ENCODE measurements at regions not wholly inside any gene's neighbourhood (a gene's known extent, or its start where the extent isn't known, plus 50 kb on each side); places are given as distances from the start of the nearest gene placed in this dataset.

DNA sequence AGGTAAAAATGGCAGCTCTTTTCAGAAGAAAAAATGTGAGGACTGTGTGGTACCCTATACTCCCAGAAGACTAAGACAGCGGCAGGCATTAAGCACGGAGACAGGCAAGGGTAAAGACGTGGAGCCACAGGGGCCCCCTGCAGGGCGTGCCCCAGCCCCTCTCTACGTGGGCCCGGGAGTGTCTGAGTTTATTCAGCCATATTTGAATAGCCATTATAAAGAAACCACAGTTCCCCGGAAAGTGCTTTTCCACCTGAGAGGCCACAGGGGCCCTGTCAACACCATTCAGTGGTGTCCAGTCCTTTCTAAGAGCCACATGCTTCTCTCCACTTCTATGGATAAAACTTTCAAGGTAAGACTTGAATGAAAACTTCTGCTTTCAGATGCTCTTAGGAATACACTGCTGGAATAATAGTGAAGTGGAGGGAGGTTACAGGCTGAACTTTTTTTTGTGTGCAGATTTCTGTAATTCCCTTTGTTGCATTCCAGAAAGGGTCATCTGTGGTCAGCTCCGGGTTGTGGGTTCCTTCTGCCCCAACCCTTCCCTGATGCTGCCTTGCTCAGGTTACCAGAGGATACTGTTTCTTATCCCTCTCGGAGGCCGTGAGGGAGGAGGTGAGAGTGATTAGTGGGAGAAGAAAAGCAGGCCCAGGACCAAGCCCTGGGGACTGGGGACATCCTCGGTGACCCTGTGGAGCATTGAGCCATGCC lies 58.4 kb downstream of the SLC25A47 start:
- DNase-seq, result no peak

DNA sequence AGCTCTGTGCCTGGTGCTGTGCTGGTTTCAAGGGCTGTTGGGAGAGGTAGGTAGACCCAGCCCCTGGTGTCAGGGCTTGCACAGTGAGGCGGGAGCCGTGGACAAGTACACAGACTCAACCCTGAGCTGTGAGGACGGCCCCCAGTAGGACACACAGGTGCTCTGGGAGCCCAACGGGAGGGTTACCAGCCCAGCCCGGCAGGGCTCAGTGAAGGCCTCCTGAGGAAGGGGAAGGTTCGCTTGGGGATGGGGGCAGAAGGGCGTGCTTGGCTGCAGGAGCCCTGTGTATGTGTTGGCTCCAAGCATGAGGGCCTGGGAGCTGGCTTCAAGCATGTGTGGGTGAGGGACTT lies 58.9 kb downstream of the SLC25A47 start:
- no peak for DNase-seq

DNA sequence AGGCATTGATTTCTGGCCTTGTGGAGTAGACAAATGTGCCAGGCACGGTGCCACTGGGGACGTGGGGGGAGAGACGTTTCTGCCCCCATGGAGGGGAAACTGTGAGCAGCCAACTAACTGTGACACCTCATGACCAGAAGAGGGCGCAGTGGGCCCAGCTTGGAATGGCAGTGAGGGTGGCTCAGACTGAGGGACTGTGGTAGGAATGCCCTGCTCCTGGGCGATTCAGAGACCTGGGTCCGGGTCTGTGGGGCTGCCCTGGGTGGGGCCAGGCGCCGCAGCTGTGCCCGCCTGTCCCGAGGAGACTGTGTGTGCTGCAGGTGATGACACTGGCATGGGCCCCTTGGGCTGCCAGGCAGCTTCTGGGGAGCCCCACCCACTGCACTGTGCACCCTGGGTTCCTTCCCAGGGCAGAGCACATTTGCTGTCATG lies 60.6 kb downstream of the SLC25A47 start:
- DNase-seq, result peak; percentile 82

DNA sequence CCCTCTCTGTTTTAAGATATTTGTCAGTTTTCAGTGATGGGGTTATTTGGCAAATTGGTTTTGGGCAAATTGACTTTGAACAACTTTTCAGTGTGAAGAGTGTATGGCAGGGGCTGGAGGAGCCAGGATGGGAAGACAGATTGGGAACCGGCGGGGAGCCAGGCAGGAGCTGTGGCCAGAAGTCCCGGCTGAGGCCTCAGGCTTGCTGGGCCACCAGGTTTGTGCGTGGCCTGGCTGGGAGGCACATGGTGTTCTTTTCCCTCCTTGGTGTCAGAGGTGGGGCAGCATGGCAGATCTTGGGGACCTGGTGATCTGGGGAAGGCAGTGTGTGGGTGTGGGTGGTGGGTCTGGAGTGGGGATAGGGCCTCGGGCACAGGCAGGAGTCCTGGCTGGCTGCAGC lies 61.1 kb downstream of the SLC25A47 start:
- no peak for DNase-seq

DNA sequence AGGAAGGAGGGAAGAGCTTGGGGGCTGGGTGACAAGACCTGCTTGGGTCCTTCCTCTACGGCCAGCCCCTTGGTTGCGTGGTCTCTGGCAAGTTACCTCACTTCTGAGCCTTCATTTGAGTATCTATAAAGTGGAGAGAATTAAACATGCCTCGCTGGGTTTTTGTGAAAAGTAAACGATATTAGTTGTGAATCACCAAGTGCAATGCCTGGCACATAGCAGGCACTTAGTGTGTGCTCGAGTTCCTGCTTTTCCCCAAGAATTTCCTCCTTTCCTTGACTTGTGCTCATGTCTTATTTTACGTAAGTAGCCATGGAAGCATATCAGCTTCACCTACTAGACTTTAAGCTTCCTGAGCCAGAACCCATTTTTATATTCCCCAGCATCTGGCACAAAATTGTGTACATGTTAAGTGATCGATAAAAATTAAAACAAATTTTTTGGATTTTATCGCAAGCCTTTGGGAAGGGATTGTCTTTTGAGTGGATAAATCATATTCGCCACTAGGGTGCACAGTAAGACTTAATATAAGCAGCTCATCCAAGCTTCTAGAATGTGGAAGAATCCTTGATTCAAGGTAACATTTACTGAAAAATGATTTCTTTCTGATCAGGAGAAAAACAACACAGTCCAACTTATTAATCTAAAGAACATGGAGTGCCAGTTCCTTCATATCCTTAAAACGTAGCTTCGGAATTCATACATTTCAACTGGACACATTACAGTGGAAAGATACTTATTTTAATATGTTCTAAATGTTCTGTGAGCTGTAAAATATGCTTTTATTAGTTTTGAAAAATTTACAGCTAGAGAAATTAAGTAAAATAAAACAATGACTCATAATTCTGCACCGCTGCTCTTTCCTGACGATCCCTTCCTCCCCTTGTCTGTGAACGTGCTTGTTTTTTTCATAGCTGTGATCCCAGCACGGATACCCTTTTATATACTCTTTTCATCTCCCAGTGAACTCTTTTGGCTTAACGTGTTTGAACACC lies 62.0 kb downstream of the SLC25A47 start:
- DNase-seq, result no peak

DNA sequence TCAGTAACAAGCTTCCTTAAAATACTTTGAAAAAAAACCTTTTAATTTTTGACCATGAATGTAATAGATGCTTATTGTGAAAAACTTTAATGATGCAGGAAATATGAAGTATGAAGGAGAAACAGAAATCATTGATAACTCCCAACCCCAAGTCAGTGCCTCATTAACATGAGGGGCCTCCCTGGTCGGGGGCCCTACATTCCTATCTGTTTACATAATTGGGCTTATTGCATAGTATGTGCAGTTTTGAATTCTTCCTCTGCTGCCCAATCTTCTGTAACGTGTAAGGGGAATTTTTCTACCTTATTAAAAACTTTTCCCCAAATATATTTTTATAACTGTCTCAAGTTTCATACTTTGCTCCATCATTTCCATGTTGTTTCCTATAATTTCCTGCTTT lies 63.0 kb downstream of the SLC25A47 start:
- DNase-seq, result no peak

DNA sequence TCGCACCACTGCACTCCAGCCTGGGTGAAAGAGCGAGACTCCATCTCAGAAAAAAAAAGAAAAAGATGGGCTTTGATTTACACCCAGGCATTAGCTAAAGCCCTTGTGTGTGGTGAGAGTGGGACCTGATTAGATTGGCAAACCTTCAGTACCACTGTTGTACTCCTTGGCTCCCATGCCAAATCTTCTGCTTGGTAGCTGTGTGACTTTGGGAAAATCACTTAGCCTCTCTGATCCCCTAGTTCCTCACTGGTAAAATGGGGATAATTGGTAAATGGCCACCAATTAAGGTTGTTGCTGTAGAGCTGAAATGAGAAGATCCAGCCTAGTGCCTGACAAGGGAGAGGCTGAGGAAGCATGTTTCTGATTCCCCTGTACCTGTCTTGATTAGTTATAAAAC lies 63.7 kb downstream of the SLC25A47 start:
- no peak for DNase-seq

DNA sequence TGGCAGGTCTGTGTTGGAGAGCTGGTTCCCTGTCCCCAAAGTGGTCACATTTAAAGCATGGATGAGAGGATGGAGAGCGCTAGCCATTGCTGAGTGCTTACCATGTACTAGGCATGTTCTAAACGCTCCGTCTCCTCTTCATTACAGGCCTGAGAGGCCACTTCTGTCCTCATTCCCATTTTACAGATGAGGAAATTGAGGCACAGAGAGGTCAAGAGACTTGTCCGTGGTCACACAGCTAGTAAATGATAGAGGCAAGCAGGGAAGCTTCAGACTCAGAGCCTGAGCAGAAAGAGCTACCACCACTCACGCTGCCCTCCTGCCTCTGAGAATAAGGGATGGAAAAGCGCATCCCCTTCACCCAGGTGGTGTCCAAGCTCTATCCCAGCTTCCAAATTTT lies 64.3 kb downstream of the SLC25A47 start:
- DNase-seq, result no peak

DNA sequence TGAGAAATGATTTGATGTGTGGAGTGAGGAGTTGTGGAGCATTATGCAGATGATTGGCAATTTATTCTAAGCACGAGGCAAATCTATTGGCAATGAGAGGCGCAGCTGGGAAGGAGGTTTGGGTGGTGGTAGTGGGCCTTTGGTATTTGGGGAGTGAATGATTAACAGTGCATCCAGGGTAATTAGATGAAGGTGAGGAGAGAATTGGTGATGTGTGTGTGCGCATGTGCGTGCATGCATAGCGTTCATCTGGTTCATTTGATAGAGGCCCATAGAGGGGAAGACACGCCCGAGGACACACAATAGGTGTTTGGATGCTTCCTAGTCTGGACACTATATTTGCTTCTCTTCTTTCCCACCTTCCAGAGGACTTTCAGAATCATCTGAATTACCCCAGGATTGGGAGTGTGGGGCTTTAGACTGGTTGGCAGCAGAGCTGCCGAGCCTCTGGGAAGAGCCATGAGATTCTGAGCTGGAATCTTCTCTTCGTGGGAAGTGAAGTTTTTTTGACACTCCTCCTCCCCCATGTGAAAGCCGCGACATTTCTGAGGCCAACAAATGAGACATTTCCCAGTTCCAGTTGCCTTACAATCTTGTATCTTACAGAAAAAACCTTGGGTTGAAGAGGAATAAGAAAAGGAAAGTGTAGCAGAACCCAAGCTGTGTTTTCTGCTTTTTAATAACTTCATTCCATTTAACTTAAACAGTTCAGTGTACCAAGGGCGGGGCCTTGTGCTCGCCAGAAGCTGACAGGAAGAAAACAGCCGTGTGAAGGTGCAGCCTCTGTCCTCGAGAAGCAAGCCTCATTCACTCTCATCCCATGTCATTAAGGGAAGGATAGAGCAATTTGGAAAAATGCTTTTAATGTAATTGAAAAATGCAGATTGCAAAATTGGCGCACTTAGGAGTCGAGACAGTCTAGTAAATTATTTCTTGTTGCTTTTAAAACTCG lies 65.2 kb downstream of the SLC25A47 start:
- DNase-seq, result no peak

DNA sequence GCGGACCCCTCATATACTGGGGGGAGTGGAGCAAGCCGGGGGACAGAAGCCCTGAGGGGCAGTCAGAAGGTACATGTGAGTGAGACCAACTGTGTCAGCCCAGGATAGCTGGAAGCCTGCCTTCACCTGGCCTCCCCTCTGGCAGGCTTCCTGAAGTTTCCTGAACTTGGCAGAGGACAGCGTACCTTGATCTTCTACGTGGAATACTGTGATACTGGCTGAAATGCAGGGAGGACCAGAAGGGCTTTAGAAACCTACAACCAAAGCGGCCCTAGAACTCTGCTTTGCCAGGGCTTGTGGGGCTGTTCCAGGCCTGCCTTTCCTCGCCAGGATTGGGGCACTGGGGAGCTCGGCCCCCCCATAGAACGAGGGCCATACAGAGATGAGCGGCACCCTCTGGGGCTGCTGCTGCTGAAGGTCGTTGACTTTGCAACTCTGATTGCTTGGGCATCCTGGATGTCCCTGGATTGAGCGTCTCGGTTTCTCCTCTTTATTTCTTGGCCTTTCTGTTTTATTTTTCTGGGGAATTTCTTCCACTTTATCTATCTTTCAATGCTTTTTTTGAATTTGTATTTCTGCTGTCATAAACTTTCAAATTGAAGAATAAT lies 66.5 kb downstream of the SLC25A47 start:
- DNase-seq, result no peak

DNA sequence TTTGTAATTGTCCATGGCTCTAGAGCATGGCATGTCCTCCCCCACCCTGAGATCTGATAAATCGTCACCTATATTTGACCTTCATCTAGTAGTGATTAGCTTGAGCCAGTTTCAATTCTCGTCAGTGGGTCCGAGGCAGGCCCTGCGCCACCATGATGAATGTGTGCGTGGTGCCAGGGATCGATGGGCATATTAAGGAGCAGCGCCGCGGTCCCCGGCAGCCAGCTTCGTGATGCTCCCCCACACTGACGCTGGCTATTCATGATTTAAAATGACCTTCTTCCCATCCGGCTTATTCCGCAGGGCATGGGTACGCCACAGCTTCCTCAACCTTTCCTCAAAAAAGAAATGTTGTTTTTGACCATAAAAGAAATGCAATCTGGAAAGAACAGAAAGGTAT lies 68.0 kb downstream of the SLC25A47 start:
- no peak for DNase-seq

DNA sequence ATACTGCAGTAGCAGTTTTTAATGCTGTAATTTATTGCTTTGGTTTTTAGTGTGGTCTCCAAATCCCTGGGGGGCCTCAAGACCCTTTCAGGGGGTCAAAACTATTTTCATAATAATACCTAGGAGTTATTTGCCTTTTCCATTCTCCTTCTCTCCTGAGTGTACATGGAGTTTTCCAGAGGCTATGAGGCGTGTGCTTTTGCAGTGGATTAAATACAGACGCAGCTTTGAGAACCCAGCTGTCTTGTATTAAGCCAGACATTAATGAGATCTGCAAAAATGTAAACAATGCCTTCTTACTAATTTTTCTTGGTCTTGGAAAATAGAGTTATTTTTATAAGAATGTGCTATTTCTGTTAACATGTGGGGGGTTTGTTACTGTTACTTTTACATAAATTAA lies 68.6 kb downstream of the SLC25A47 start:
- no peak for DNase-seq

DNA sequence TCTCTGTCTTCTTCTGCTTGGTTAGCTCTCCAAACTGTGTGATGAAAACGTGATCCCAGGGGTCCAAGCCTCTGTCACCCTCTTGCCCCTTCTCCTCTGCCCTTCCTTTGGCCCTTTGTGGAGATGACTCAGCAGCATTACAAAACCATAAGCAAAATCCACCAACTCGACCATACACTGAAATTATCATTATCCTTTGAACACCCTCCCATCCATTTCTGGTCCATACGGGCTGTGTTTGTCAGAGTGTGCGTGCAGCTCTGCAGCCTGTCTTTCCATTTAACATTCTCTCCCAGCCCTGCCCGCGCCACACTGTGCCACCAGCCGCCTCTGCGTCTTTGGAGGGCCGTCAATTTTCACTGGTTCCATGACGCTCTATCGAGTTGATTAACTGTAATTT lies 69.2 kb downstream of the SLC25A47 start:
- DNase-seq, result no peak

DNA sequence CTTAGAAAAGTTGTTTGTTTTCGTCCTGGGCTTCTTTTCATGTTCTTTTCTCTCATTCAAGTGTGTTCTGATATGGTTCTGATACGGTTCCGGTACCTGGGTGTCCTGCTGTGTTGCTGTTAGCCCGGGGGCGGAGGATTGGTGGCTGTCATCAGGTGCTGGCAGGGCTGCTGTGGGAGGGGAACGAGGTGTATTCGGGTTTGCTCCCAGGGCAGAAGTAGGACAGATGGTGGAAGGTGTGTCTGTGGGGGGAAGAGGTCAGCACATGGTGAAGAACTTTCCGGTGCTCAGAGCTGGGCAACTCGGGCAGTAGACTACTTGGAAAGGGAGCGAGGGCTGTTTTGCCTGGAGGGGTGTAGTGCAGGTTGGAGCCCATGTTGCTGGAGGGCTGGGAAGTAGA lies 70.2 kb downstream of the SLC25A47 start:
- no peak for DNase-seq

DNA sequence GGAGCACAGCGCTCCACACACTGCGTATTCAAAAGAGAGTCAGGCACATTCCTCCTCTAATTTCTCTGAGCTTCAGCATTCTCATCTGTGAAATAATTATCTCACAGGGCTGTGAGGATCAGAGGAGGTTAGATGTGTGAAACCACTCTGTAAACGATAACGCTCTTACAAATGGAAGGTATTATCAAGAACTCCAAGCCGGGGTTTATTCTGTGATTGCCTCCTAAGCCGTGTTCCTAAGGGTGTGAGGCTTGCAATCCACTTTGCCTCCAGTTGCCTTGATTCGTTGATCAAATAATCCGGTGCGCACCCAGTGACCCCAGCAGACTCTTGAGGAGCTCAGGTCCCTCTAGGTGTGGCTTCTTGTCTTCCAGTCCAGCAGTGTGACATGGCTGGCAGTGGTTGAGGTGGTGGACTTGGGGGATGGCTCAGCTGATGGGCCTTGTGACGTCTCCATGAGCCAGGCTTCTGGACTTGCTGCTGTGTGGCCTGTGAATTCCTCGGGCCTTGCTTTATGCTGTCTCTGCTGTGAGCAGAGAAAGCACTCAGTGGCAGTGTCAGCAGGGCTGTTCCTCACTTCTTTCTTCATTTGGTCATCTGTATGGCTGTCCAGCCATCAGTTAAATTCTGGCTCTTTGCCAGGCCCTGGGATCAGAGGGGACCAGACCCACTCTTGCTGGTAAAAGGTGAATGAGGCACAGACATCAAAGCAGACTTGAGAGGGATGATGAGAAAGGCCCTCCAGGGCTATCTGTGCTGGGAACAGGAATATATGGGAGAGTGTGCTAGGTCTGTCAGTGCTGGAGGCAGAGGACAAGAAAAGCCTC lies 71.0 kb downstream of the SLC25A47 start:
- DNase-seq, result no peak

DNA sequence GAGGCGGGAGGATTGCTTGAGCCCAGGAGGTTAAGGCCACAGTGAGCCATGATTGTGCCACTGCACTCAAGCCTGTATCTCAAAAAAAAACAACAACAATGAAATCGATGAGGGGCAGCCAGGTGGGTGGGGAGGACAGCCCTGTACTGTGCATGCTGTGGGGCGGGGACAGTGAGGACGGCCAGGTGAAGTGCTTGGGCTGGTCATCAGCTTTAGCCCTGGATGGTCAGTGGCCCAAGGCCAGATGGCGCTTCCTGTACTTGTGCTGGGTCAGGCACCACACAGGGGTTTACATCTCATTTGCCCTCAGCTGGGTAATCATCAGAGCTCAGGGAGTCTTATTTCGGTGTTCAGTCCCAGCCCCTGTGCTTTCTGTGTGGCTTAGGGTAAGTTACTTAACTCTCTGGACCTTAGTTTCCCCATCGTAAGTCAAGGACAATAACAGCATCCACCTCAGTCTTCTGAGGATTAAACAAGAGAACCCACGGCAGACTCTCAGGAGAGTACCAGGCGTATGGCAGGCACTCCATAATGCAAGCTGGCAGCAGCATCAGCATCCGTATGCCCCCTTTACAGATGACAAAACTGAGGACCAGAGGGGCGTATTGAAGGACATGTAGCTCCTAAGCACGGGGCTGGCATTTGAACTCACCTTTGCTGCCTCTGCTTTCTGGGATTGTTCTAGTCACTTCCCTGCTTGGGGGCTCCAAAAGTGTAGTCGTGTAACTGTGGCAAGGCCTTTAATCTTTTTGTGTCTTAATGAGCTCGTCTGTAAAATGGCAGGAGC lies 71.9 kb downstream of the SLC25A47 start:
- DNase-seq, result no peak

DNA sequence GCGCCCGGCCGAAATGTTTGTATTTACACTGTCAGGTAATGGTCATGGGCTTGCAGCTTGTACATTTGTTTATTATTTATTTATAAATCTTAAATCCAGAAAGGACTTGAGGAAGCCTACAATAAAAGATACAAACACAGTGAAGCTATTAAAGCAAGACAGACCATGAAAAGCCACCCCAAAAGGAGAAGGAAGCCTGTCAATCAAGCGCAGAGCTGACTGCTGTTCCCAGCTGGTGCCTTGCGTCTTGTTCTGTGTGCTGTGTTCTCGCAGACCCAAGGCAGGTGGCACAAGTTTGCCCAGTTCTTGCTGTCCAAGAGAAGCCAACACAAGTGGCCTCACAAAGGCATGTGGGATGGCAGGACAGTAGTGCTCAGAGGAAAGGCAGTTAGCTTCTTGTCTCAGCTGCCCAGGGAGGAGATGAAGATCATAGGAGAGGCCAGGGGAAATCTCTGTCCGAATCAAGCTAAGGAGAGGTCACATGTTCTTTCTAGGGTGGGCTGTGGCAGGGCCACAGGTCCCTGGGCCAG lies 73.2 kb downstream of the SLC25A47 start:
- no peak for DNase-seq

DNA sequence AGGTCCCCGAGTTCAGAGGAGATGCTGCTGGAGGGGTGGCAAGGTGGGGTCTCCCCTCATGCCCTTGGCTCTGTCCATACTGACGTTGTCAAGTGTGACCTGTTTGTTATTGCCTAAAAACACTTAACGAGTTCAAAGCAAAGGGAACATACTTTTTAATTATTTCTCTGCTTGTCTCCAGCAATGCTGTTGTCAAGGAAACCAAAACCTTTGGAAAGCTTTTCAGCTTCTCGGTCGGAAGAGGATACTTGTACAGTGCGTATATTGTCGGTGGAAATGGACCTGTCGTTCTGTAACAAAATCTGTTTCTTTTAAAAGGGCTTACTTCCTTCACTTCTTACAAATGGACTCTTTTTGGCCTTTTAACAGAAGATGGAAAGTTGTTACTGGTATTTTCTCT lies 73.9 kb downstream of the SLC25A47 start:
- DNase-seq, result no peak

DNA sequence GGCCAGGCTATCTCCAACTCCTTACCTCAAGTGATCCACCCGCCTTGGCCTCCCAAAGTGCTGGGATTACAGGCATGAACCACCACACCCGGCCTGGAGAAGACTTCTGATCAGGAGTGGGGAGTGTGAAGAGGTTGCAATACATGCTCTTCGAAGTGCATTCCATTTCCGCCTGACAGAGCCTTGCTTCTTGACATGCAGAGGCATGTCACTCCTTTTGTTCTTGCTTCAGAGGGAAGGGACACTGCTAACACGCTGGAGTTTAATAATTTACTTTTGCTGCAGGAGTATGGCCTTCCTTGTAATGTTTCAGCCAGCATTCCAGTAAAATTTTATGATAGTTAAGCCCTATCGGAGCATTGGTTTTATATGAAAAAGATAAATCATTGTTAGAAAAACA lies 74.9 kb downstream of the SLC25A47 start:
- no peak for DNase-seq

DNA sequence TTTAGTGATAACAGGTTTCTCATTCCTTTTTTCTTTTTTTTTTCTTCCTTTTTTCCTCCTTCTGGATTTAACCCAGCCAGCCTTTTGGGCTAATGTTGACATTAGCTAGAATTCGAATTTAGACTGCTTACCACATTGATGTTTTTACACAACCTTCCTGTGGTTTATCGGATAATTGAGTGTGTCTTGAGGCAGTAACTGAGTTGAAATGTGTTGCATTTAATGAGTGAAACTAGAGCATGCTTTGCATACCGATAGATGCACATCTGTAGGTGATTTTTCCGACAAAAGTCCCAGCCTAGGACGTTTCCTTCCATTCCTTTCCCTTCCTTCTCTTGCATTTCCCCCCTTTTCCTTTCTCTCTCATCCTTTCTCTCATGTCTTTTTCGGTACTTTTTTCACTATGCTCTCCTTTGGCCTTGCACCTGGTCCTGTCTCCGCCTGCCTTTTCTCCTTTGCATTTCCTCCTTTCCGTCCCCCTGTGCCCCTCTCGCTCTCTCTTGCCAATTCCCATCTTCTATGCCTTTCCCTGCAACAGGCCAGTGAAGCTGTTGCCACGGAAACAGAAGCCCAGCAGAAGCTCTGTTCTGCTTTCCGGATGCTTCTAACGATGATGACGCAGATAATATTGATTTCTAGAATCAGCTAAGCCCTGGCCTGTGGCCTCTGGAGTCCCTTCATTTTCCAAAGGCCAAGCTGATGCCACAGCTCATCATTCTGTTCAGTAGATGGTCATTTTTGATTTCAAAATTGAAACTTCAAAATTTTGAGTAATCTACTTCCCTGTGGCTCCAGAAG lies 76.1 kb downstream of the SLC25A47 start:
- DNase-seq, result no peak

Measured in suppressor macrophage treated with lipopolysaccharide for 4 hours (primary cell).